Right lobe of liver (tissue), 4 donors: ENCODE measurements at regions not wholly inside any gene's neighbourhood (a gene's known extent, or its start where the extent isn't known, plus 50 kb on each side); places are given as distances from the start of the nearest gene placed in this dataset.

ENCODE experiments used
- CTCF ChIP-seq, 4 donors: fragments of 200-600 bp in 3 of 4; fragments of 450-650 bp in 1 of 4; IDR thresholded peaks; one replicate each; pipeline versions ENCODE4 v1.5.1 to v1.8.0; 2016 to 2022; ENCODE audit warnings: antibody characterized with exemption in 4 of 4, mild to moderate bottlenecking in 2 of 4
- POLR2A ChIP-seq: fragments of 450-650 bp; IDR thresholded peaks from one replicate; pipeline ENCODE4 v1.6.1; 2017; ENCODE audit warnings: antibody characterized with exemption, mild to moderate bottlenecking
- donor health status: DM: no; HTN: no; CAD: no.
- donor health status: DM: no; HTN: no; CAD: no.
- donor health status: DM: no; HTN: yes; CAD: no.

GRCh38 chr20:40255365-40255764 is 433.7 kb downstream of the MAFB start:
- TF ChIP-seq CTCF (IDR thresholded peaks at IDR 0.05) (no peak), POLR2A (no peak)
